ENCODE measurements at regions not wholly inside any gene's neighbourhood (a gene's known extent, or its start where the extent isn't known, plus 50 kb on each side); places are given as distances from the start of the nearest gene placed in this dataset.
"Not testable (repeated sequence)": the region's sequence is repeated elsewhere in the genome, so short reads cannot be mapped to it uniquely, and the experiment has no call there.

DNA sequence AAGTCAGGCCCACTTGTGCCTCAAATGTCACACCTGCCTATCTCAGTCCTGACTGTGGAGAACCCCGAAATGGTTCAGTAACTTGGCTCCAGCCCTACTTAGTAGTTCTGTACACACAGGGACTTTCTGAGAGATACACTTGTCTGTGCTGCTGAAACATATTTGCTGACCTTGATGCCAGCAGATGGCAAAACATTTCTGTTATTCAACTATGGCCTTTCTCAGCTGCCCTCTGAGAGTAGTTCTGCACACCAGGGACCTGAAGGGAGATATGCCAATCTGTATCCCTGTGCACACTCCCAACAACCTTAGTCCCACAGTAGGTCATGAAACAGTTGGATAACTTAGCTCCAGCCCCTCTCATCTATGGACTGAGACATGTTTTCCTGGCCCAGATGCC is 1651.5 kb downstream of the LRRC4C start:
- no peak for DNase-seq

DNA sequence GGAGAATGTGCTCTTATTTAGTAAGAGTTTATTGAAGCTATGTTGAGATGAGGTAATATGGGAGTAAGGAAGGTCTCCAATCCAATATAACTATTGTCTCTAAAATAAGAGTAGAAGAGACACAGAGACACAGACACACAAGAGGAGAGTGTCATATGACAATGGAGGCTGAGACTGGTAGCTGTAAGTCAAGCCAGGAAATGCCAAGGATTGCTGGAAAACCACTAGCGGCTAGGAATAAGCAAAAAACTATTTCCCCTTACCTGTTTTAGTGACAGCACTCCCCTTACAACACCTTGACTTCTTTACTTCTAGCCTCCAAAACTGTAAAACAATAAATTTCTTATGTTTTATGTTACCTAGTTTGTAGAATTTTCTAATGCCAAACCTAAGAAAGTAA is 1652.8 kb downstream of the LRRC4C start:
- no peak for DNase-seq

DNA sequence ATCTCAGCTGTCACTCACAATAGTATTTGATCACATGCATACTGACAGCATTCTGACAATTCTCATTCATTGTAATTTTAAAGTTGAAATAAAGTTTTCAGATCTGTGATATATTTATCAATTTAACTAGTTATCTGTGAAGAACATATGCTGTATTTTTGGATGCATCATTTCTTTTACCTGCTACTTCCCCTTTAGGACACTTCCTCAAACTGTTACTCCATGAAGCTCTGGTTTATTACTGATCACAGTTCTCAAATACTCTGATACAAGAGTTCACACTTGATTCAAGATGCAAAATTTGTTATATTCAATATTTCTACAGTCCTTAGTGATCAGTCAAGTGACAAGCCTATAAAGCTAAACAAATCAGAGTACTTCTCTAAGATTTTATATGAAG is 1655.2 kb downstream of the LRRC4C start:
- DNase-seq, result no peak

DNA sequence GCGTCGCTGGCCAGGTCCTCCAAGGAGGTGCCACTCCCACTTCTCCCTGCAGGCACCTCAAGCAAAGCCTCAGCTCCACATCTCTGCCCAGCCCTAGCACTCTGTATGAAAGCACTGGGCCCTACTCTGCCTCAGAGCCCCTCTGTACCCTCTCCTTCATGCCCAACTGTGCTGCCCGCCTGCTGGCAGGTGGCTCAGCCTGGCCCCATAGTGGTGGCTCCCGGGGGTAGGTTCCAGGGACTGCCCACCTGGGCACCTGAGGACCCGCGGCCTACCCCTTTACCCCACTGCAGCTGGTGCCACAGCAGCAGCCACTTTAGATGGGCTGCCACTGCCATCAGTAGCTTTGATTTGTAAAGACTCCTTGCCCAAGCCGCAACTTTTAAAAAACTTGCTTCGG is 1672.8 kb downstream of the LRRC4C start:
- no peak for DNase-seq

- no peak for DNase-seq
Observed at GRCh38 chr11:39786281-39786680, 1673.2 kb downstream of the LRRC4C start.

DNA sequence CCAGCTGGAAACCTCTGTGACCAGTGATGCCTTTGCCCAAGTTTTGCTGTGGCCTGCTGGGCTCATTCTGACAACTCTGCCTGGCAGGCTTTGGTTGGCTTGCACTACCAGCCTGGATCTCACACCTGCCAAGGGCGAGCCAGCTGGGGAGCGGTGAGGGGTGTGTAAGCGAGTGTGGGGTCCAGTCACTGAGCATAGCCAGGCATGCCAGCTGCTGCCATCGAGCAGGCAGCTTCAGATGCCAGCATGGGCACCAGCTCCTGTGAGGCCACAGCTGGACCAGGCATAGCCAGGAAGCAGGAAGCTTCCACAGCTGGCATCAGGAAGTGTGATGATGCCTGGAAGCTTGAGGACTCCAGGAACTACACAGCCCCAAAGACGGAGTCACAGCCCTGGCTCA is 1674.6 kb downstream of the LRRC4C start:
- DNase-seq, result no peak

DNA sequence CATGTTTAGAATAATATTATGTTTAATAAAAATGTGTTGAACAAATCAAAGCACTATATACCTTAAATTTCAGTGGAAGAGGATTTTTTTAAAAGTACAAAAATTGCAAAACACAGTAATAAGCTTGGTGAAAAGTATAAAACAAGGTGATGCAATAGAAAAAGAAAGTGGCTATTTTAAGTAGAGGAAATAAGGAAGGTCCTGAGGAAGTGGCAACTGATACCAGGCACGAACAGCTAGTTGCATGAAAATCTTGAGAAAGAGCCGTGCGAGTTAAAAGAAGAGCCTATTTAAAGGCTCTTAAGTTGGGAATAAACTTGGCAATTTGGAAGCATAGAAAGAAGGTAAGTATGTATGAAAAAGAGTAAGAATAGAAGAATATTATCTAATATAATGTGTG is 1679.3 kb downstream of the LRRC4C start:
- DNase-seq, result no peak

GRCh38 chr11:39777035-39777434 is 1682.4 kb downstream of the LRRC4C start:
- DNase-seq, result no peak

DNA sequence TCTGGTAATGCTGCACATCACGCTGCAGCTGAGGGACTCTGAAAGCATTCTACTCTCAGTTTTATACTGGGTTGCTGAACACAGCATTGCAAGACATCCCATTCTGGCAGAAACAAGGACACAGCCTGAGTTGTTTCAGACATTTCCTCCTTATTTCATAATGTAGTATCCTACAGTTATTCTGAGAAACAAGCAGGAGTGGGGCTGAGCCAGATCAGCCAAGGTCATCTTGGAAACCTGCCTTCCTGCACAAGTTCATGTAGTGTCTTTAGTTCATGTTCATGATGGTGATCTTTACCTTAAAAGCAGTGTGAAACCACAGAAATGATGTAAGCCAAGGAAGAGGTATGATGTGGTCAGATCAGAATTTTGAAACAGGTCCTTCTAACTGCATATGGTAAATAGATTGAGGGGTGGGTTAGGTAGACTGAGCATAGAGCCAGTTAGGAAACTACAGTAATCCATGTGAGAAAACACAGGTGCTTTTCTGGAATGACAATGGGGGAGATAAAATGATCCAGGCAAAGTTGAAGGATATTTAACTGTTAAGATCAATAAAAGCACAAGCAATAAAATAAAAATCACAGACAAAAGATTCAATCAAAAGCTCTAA is 1686.8 kb downstream of the LRRC4C start:
- no peak for DNase-seq

DNA sequence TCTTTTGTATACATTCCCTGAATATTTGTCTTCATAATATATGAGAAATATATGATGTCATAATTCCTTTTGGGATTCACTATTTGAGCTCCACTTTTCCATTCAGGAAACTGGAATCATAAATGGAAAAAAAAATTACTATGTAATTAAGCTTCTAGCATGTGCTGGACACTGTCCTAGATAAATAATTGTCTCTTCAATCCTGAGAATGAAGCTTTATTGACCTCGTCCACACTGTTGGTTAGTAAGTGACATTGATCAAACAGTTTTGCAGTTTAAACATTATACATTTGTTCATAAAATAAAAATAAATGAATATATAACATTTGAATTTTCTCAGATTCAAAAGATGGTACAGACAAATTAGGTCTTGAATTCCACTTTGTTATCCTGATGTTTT is 1691.2 kb downstream of the LRRC4C start:
- no peak for DNase-seq

DNA sequence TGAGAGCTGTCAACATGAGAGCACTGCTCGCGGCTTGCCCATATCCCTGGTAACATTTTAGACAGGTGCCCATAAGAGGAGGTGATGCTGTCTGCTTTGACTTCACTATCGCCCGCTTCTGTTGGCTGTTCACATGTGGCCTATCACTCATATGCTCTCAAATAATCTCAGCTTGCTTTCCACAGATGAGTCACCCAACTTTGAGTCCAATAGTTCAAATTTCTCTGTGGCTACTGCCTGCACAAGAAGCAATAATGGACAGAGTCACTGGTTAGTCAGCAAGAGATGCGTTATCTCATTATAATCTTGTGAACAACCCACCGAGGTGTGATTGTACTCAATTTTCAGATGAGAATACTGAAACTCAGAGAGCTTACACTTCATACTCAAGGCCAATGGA is 1714.1 kb downstream of the LRRC4C start:
- DNase-seq, result no peak

GRCh38 chr11:39741066-39741465 is 1718.4 kb downstream of the LRRC4C start:
- DNase-seq, result no peak

- not testable (repeated sequence) for DNase-seq
Observed at GRCh38 chr11:39736351-39736750, 1723.1 kb downstream of the LRRC4C start.

- no peak for DNase-seq
Observed at GRCh38 chr11:39732001-39732400, 1727.5 kb downstream of the LRRC4C start.

DNA sequence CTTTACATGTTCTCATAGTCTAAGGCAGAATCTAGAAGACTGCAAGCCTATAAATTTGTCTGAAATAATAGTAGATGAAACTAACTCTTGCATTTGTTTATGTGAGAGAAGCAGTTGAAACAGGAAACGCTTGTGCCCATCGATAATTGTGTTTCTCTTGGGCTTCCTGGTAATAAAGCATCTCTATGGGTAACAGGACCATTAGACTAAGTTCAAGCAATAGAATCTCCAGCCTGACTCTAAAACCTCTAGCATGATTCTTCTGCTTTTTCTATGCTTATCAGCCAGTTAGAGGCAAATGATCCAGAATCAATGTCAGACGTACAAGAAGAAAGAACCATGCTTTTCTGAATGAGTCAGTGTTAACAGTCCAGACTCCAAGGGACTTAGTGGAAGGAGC is 1734.4 kb downstream of the LRRC4C start:
- no peak for DNase-seq

DNA sequence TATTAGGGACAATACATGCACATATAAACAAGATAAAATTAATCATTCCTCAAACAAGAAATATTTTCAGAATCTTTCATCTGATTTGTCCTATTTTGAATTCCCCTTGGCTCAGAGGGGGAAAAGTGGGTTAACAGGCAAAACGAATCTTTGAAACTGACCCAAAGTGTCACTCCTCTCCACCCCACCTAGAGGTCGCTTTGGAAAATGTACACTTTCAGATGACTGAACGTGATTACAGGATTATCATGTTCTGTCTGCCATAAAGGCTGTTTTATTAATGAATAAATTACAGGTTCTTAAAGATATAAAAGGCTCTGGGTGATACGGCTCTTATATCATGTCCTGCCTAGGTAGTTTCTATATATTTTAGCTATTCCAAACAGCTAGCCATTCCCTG is 1735.0 kb downstream of the LRRC4C start:
- DNase-seq, result no peak

- no peak for DNase-seq
Observed at GRCh38 chr11:39712581-39712980, 1746.9 kb downstream of the LRRC4C start.

GRCh38 chr11:39690856-39691255 is 1768.6 kb downstream of the LRRC4C start:
- DNase-seq, result no peak

DNA sequence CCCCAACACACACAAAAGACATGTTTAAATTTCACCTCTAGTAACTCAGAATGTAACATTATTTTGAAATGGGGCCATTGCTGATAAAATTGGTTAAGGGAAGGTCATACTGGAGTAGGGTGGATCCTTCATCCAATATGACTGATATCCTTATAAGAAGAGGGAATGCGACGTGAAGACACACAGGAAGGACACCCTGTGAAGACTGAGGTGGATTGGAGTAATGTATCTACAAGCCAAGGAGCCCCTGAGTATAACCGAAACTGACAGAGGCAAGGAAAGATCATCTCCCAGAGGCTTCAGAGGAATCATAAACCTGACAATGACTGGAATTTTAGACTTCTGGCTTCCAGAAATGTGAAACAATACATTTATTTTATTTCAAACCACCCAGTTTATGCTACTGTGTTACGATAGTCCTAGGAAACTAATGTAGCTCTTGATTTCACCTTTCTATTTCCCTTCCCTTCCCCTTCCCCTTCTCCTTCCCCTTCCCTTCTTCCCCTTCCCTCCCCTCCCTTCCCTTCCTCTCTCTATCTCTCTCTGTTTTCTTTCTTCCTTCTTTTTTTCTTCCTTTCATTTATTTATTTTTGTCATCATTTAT is 1775.4 kb downstream of the LRRC4C start:
- DNase-seq, result no peak

- DNase-seq, result no peak
Observed at GRCh38 chr11:39683288-39683950, 1776.0 kb downstream of the LRRC4C start.

DNA sequence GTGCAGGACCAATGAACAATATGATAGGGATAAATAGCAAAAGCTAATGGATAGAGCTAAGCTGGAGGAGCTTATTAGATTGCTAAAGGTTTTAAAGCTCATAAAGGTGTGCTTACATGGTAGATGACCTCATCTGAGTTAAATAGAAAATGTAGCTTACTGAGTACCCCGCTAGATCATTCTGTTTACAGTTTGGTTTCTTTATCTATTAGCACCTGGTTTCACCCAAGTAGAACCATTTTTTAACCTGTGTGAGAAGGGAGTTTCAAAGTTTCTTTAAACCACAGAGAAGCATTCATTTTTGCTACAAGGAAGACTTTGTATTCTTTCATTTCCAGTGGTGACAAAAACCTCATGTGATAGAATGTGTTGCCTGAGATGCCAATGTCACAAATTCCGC is 1778.0 kb downstream of the LRRC4C start:
- no peak for DNase-seq

DNA sequence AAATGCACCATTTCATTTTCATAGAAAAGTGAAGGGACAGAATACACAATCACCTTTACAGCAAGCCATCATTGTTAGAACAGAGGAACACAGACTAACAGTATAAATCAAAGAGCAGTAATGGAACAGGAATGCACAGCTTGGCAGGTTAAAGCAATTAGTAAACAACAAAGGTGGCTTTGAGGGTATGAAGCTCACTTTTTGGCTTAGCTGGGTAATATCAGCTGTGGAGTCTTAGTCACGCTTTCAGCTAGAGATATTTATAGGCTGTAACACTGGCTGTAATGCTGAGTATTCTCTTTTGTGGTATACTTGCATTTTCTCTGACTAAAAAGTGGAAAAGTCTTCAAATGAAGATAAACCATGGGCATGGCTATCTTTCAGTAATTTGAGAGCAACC is 1780.5 kb downstream of the LRRC4C start:
- DNase-seq, result no peak

DNA sequence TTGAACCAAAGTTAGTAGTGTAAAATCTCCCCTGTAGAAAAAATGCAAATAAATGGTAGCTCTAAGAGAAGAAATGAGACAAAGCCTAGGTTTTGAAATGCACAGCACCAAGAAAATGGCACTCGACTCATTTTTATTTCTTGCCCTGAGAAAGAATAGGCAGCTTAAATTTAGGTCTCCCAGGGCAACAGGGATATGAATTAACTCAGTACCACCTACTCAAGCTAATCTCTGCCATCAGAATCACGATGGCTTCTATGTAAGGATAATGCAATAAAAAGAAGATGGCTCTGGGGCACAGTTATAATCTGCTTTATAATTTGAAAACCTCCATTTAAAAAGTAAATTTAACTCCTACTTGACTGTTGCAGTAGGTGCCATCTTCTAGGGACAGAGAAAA is 1784.3 kb downstream of the LRRC4C start:
- no peak for DNase-seq

- no peak for DNase-seq
Observed at GRCh38 chr11:39674761-39675160, 1784.7 kb downstream of the LRRC4C start.

- DNase-seq, result no peak
Observed at GRCh38 chr11:39674024-39674423, 1785.4 kb downstream of the LRRC4C start.
